ENCODE measurements at regions not wholly inside any gene's neighbourhood (a gene's known extent, or its start where the extent isn't known, plus 50 kb on each side); places are given as distances from the start of the nearest gene placed in this dataset.

- TF ChIP-seq EZH2 (IDR thresholded peaks at IDR 0.05; ENCODE audit: borderline replicate concordance, low read depth, low read length, poor library complexity, severe bottlenecking) (no peak), CTCF (conservative IDR thresholded peaks at IDR 0.05; ENCODE audit: low read depth, low read length) (no peak)
Observed at GRCh38 chr3:95506174-95506573, 1308.2 kb upstream of the EPHA6 start.

All from A673 (cell line).